ENCODE measurements at regions not wholly inside any gene's neighbourhood (a gene's known extent, or its start where the extent isn't known, plus 50 kb on each side); places are given as distances from the start of the nearest gene placed in this dataset.

DNA sequence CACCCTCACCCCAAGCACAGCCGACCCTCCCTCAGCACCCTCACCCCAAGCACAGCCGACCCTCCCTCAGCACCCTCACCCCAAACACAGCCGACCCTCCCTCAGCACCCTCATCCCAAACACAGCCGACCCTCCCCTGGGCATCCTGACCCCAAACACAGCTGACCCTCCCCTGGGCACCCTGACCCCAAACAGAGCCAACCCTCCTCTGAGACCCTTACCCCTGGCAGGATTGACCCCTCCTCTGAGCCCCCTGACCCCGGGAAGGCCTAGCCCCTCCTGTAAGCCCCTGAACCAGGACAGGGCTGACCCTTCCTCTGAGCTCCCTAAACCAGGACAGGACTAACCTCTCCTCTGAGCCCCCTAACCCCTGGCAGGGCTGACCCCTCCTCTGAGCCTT is 84.4 kb upstream of the RAB6C start:
- DNase-seq (ENCODE audit: low read depth): no peak

DNA sequence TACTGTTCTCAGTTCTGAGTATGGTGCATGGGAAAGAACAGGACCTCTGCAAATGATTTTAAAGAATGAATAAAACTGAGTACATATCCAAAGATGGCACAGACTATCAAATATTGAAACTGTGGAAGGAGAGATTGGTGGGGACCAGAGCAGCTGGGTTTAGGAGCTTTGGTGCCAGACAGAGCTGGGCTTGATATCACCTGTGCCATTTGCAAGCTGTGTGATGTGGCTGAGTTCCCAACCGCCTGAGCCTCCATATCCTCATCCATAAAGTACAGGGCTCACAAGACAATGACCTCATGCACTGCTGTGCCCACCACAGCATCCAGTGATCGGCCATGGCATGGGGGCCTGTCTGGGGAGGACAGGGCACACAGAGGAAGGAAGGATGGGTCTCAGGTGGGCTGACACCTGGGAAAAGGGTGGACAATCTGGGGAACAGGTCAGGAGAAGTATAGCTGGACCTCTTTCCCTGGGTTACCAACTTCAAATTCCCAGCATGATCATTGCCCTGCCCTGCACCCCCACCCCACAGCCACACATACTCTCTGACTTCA is 83.9 kb upstream of the RAB6C start:
- no peak for DNase-seq (ENCODE audit: low read depth)

DNA sequence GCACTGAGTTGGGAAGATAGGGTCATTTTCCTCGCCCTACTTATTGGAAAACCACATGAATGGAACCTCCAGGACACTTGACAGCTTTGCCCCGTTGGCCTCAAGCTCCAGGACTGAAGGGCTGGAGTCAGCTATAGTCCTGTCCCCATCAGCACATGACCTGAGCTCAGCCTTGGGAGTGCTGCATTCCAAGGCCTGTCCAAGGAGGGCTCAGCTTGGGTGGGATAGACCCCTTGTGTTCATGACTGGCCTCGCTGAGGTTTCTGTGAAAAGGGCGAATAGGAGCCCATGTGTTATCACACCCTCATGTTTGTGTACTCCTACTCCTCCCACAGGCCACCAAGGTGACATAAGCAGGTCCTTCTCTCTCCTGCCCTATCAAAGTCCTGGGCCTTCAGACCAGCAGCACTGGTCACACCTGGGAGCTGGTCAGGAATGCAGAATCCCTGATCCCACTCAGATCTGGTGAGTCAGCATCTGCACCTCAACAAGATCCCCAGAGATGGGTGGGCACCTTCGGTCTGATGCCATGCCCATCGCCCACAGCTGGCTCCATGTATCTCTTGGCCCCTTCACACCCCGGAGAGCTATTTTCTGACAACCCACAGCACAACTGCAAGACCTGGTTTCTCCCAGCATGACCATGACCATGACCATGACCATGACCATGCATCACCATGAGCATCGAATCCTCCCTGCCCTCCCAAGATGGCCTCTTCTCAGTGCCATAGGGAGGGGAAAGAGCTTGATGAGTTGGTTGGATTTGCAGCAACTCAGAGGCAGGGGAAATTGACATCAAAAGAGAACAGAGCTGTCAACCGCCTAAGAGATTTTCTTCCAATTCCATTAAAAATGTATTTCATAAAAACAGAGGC is 83.0 kb upstream of the RAB6C start:
- no peak for DNase-seq (ENCODE audit: low read depth)

DNA sequence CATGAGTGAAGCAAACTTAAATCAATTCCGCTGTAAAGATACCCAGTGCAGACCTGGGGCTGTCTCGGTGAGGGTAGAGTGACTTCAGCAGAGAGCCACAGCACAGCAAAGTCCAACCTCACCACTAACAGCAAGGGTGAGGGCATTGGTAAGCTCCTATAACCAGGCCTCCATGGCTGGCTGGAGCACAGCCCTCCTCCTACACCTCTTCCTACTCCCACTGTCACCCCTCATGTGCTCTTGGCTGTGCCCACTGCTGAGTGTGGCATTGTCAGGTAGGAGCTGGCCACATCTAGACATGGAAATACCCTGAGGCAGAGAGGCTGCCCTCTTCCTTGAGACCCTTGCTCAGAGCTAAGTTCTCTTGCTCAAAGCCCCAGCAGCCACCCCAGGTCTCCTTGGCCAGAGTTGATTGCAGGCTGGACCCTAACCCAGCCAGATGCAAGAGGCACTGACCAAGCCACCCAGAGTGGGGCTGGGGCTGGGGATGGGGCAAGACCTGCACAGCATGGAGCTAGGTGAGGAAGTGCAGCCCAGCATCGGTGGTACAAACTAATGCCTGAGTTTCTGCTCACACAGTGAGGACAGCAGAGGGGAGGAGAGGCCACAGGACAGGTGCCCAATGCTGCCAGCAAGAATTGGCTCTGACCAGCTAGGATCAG is 77.6 kb upstream of the RAB6C start:
- no peak for DNase-seq (ENCODE audit: low read depth)

DNA sequence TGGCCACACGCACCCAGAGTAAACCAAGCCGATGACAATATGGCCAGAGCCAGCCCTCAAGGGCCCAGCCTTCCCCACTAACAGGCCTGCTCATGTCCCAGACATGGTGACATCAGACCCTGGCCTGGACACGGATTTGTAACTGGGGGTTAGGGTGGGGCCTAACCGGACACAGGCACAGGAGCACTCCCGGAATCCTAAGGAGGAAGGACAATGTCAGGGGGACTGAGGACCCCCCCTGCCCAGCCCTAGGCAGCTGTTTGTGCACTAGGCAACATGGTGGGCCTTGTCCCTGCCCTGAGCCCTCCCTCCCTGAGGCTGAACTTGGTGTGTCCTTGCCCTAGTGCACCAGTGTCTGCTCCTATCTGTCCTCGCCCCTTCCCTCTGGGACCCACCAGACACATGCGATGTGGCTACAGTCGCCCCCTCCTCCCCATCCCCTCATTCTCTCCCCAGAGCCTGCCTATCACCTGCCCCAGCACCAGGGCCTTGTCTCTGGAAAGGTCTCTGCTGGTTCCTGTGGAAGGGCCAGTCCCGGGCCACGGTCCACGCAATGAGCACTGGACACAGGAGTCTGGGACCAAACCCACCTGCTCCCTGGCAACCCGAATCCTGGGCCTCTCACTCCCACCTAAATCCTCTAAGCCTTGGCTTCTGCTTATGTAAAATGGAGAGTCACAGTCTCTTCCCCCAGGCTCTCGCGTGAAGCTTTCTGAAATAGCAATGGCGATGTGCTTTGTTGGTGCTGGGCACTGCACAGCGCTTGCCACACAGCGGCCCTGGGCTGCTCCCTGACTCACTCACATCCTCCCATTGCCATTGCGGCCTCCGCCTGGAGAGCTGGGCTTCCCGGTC is 76.5 kb upstream of the RAB6C start:
- no peak for DNase-seq (ENCODE audit: low read depth)

DNA sequence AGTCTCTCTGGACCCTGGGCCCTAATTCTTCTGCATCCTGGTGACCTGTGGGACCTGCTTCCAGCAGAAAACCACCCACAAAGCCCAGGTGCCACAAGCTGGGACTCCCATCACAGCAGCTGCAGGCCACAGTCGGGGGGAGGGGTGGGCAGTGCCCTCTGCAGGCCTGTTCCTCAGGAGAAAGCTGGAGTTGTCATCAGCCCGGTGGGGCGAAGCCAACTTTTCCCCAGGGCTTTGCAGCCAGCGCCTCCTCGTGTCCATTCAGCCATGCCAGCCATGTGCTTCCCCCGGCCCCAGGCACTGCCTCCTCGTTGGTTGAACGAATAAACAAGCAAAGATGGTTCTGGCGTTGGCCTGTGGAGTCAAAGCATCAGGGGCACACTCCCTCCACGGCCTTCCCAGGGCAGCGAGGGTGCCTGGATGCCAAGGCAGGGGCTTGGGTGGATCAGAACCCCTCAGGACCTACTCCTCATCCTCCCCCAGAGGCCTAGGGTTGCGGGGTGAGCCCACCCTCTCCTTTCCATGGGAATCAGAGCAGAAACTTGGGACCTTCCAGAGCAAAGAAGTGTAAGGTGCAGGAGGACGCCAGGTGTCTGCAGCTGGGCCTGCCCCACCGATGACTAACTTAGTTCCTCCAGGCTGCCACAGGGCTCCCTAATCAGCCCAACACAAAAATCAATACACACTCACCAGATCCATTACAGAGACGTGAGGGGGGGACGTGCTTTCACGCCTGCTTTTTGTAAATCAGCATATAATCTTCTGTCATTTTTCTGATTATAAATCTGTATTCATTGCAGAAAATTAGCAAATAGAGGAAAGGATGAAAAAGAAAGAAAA is 75.7 kb upstream of the RAB6C start:
- no peak for DNase-seq (ENCODE audit: low read depth)

DNA sequence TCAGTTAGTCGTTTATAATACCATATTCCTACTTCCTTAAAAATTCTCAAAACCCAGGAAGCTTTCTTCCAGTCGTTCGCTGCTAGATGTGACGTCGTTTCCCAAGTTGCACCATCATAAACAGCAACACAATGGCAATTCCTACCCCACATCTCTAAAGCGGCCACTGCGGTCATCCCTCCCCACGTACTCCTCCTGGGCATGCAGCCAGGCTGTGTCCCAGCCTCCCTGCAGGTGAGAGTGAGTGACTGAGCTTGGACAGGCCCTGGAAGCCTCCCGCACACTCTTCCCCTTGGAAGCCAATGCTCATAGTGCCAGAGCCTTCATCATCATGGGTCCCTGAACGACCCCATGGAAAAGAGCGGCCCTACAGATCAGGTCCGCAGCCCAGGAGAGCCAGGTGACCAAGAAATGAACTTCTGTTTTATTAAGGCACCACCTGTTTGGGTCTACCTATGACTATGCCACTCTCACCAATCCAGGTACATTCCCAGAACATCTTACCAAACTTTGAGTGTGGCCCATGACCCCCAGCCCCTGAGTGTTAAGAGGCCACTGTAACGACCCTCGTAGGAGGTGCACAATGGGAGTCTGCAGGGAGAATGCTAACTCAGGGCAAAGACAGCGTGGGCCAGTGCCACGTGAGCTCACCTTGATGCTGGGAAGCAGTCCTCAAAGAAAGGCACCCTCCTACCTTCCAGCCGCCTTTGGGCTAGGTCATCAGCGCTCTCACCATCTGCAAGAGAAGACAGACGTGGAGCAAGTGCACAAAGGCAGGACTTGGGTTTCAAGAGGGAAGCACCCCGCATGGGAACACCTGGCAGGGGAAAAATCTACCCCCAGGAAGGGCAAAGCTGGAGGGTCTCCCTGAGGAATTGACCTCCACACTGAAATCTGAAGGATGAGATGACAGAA is 74.7 kb upstream of the RAB6C start:
- DNase-seq (ENCODE audit: low read depth): no peak

DNA sequence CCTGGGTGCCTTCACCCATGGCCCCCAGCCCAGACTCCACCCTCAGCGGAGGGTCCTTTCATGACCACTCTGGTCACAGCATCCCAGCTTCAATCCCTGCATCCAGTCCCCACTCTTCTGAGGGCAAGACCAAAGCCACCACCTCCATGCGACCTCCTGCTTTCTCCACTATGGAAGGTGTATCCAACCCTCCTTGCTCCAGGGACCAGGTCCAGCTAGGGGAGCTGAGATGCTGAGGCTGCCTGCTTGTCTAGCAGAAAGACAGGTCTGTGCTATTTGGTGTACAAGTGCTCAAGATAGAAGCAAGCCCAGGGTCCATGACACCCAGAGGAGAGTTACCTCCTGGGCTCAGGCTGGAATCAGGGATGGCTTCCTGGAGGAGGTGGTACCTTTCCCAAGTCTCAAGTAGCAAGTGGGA is 73.8 kb upstream of the RAB6C start:
- DNase-seq (ENCODE audit: low read depth): no peak

DNA sequence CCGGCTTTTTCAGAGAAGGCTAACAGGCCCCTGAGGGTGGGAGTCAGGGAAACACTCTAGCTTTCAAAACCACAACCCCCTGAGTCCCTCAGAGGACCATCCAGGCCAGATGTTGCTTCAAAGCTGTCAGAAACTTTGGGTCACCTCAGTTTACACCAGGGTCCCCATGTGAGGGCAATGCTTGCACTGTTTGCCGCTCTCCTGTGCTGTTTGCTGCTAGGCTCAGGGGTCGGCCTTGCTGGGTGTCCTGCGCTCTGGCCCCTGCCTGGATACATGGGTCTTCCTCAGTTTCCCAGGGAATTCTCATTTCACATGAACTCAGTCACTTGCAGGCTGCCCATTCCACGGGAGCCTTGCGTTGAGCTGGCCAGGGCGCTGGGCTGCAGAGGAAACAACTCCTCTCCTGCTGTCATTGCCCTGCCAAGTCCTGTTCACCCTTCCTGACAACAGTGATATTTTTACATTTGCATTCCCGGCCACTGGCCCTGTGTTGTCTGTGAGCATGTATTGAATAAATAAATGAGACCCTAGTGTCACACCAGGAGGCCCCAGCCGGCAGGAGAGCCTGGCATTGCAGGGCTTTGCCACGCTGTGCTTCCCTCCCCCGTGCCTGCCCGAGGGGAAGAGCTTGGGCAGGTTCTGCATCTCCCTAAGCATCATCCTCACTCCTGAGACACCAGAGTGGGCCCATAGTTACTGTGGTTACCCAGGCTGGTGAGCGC is 73.2 kb upstream of the RAB6C start:
- no peak for DNase-seq (ENCODE audit: low read depth)

DNA sequence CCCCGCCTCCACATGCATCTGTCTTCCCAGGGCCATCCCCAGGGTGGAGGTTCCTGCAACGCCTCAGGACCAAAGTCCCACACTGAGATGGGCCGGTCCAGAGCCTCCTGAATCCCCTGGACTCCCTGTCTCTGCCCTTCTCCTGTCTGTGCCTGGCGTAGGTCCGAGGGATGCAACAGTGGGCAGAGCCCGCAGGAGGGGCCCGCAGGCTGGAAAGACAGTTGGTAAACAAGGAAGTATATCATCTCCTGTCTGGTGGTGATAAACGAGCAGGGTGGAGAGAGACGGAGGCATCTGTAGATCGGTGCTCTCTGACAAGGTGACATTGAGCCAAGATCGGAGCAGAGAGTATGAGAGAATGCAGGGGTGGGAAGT is 72.6 kb upstream of the RAB6C start:
- DNase-seq (ENCODE audit: low read depth): no peak

DNA sequence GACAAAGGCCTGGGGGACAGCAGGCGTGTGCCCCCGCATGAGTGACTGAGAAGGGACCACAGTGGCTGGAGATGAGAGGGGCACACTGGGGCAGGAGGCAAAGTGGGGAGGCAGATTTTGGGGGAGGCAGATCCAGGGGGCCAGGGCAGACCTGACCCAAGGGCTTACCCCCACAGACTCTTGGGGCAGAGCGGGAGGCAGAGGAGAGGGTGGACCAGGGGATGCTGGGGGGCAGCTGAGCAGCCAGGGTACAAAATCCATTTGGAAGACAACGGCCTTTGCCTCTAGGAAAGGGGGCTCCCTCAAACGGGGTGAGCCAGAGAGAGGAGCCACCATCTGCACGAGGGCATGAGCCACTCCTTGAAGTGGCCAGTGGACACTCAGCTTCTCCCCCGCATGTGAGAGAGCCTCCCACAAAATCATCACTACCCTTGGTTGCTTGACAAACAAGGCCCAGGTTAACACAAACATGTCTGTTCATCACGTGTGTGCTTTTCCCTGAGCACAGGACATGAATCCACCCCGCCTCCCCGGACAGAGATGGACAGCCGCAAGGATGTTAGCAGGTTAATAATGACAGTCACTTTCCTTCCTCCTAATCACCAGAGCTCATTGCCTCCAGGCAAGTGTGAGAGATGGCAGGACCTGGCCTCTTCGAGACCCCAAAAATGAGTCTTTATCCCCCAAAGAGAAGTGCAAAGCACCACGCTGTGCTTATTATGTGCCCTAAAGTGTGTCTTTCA is 72.0 kb upstream of the RAB6C start:
- no peak for DNase-seq (ENCODE audit: low read depth)

DNA sequence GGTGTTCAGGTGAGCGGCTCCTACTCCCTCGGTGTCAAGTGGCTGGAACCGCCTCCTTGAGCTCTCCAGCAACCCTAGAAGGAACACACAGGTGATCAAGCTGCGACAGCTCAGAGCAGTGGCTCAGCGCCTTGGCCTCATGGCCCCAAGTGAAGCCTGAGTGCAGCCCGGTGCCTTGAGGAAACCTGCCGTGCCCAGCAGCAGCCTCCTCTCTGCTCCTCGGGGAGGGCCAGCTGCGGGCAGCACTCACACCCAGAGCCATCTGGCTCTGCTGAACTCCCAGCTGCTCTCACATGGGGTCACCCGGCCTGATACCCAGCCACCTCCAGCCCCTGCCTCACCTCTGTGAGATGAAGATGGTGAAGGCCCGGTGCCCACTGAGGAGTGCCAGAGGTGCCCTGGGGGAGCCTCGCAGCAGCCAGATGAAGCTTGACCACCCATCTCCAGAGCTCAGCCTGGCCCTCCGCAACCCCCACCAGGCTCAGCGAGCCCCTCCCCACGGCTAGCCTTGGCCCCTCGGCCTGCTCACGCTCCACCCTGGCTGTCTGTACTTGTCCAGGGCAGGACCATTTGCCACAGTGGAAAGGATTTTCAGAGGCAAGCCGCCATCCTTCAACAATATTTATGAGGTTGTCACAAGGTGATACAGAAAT is 70.6 kb upstream of the RAB6C start:
- no peak for DNase-seq (ENCODE audit: low read depth)

DNA sequence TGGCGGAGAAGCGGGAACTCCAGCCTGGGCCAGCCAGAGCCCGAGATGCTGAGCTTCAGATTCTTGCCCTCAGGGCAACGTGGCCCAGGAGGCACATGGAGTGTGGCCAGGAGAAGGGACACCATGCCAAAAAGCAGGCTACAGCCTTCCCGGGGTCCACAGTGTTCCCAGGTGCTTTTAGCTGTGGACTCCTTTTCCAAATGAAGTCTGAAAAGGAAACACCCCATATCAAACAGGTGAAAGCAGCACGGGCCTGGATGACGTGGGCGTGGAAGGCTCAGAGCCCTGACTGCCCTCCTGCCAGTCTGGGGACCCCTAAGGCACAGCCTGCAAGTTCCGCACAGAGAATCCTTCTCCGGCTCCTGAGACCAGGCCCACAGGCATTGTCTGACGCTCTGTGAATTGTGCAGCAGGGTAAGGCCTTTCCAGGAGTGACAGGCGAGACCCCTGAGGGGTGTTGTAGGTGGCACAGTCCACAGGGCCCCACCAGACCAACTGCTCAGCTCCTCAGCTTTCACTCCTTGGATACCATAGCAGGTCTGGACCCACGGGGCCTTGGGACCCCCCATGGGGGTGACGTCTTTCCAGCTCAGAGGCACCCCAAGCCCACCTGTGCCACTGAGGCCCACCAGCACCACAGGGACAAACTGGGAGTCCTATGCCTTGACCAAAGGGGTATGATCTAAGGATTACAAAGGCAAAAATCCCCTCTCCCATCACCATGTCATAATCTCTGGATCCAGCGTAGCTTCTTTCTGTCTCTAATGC is 69.6 kb upstream of the RAB6C start:
- DNase-seq (ENCODE audit: low read depth): no peak

DNA sequence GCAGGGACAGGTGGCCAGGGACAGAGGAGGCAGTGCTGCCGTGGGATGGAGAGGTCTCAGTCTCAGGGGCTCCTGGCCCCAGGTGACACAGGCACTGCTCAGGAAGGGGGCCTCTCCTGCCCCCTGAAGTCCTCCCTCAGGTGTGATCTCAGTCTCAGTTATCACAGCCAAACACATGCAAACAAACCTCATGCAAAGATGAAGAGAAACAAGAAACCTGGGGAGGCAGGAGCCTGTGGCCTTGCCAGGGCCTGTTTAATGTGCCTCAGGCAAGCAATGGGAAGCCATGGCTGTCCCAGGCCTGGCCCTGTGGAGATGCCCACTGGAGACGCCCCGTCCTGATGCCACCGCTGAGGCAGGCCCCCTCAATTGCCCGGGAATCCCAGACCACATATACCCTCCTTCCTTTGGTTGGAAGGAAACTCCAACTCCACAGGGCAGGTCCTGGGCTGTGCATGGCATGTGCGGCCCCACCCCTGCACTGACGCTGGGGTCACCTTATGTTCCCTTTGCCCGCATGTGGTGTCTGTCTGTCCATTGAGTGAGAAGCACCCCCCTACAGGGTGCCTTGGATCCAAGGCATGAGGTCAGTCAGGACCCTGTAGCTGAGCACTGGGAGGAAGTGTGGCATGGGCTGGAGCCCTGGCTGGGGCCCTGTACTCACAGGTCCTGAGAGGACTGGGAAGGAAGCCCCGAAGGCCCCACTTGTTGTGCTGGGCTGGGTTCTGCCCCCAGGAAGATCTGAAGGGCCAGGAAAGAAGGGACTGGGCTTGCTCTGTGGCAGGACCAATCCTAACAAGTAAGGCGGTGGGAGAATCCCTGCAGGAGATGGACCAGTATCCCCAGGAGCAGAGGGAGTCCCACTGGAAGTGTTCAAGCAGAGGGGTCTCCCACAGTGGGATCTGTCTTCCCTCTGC is 68.8 kb upstream of the RAB6C start:
- no peak for DNase-seq (ENCODE audit: low read depth)

DNA sequence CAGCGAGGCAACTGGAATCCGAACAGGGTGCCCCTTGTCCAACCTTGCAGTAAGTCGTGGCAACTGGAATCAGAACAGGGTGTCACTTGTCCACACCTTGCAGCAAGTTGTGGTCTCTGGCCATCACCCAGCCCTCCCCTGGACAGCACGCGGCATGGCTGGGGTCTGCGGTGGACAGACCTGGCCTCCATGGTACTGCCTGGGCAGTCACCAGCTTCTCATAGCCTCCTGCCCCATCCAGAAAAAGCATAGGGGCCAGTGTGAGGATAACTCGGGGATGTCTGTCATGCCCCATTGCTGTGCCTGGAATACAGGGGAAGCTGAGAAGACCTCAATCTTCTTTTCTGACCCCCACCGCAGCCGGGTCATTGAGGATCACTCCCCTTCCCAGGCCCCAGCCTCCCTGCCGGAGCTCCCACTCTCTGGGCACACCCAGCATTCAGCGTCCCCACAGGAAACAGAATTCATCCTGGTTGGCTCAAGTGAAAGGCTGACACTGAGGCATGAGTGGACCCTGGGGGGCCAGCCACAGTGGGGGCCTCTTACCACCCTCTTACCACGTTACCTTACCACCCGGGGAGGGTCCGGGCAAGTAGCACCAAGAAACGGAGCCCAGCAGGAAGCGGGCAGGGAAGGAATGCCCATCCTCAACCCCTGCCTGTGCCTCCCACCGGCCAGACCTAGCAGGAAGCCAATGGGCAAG is 68.0 kb upstream of the RAB6C start:
- no peak for DNase-seq (ENCODE audit: low read depth)
